ENCODE measurements at regions not wholly inside any gene's neighbourhood (a gene's known extent, or its start where the extent isn't known, plus 50 kb on each side); places are given as distances from the start of the nearest gene placed in this dataset.

DNA sequence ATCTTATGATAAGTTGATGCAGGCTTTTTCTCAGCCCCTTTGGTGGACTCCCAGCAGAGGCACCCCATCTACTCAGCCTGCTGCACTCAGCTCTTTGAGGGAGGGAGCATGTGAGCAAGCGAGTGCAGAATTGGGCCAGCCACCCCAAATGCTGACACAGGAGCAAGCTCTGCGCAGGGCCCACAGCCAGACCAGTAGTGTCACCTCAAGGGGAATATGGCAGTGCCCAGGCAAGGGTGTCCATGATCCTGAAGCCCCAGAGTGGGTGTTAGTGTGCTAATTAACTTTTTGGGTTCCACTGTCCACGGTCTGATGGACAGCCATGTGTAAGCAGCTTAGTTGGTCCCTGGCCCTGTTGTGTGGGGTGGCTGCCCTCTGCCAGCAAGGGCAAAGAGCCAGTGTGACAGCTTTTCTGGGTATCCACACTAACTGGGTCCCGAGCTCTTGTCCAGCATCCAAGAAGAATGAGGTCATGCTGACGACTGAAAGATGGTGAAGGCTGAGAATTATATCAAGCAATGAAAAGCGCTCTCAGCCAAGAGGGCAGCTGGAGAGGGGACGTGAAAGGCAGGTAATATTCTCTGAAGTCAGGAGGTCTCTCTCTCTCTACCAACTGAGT is 898.3 kb upstream of the PCDH9 start:
- ChIA-PET CTCF (no interaction called here), POLR2A (no interaction called here), RAD21 (ENCODE audit: unreplicated experiment) (no interaction called here), SMC1A (ENCODE audit: uncharacterized antibody, unreplicated experiment) (no interaction called here)
- Histone ChIP-seq H3K9me3 (replicated peaks; ENCODE audit: control insufficient read depth, insufficient read depth, low read length) (no peaks in the 10 kb centered on the region), H3K4me1 (ENCODE audit: control insufficient read depth, insufficient read depth, low read length) (no peaks in the 10 kb centered on the region), H3K9ac (ENCODE audit: control insufficient read depth, insufficient read depth, low read length) (no peak overlapping the region), H3K4me3 (no peak overlapping the region), H2AFZ (ENCODE audit: control insufficient read depth, low read depth, low read length) (no peak overlapping the region), H3K79me2 (ENCODE audit: control insufficient read depth, insufficient read depth, low read length) (no peaks in the 10 kb centered on the region), H3K27ac (ENCODE audit: control insufficient read depth, insufficient read depth) (no peak overlapping the region), H3K36me3 (ENCODE audit: control insufficient read depth in 2 of 2, insufficient read depth in 2 of 2, low read length in 1 of 2) (no peaks in the 10 kb centered on the region), H4K20me1 (ENCODE audit: control insufficient read depth, insufficient read depth) (no peaks in the 10 kb centered on the region), H3K4me2 (ENCODE audit: control insufficient read depth, insufficient read depth) (no peak overlapping the region), H3K27me3 (replicated peaks in 1 of 2; ENCODE audit: control insufficient read depth in 2 of 2, insufficient read depth in 2 of 2, low read length in 1 of 2) (no peaks in the 10 kb centered on the region)
- WGBS (ENCODE audit: insufficient coverage, insufficient replicate concordance, low lambda C conversion rate, missing lambda C conversion rate) = 23% methylated on average over 7 of the region's 7 CpGs
- BruUV-seq (replicated peaks) = no TSS peak
- TF ChIP-seq RAD21 (IDR thresholded peaks at IDR 0.05; ENCODE audit: insufficient read depth, low read depth, low read length) (no peak), IKZF1 (conservative IDR thresholded peaks at IDR 0.05) (no peak), HDAC6 (IDR thresholded peaks at IDR 0.05; ENCODE audit: unreplicated experiment) (no peak), SIN3A (IDR thresholded peaks at IDR 0.05; ENCODE audit: low read depth, low read length) (no peak), PML (IDR thresholded peaks at IDR 0.05; ENCODE audit: low read length) (no peak), SMC3 (IDR thresholded peaks at IDR 0.05; ENCODE audit: borderline replicate concordance, low read length) (no peak), POU2F2 (IDR thresholded peaks at IDR 0.05; ENCODE audit: borderline replicate concordance, low read depth, low read length) (no peak), MYB (IDR thresholded peaks at IDR 0.05; ENCODE audit: borderline replicate concordance, low read depth, low read length) (no peak)
- TF ChIP-seq, protein P1, sequence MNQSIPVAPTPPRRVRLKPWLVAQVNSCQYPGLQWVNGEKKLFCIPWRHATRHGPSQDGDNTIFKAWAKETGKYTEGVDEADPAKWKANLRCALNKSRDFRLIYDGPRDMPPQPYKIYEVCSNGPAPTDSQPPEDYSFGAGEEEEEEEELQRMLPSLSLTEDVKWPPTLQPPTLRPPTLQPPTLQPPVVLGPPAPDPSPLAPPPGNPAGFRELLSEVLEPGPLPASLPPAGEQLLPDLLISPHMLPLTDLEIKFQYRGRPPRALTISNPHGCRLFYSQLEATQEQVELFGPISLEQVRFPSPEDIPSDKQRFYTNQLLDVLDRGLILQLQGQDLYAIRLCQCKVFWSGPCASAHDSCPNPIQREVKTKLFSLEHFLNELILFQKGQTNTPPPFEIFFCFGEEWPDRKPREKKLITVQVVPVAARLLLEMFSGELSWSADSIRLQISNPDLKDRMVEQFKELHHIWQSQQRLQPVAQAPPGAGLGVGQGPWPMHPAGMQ (IDR thresholded peaks at IDR 0.05; ENCODE audit: borderline replicate concordance) = no peak
- ATAC-seq (no peak; the same call in 2 of the 3 replicates), DNase-seq (ENCODE audit: low read depth, low spot score) (no peak), FAIRE-seq (no peak)
- intact Hi-C loops (cut with micrococcal nuclease; ENCODE audit: unreplicated experiment) = no loop called here
- in situ Hi-C loops (cut with MboI) = no loop called here
